ENCODE measurements at regions not wholly inside any gene's neighbourhood (a gene's known extent, or its start where the extent isn't known, plus 50 kb on each side); places are given as distances from the start of the nearest gene placed in this dataset.

DNA sequence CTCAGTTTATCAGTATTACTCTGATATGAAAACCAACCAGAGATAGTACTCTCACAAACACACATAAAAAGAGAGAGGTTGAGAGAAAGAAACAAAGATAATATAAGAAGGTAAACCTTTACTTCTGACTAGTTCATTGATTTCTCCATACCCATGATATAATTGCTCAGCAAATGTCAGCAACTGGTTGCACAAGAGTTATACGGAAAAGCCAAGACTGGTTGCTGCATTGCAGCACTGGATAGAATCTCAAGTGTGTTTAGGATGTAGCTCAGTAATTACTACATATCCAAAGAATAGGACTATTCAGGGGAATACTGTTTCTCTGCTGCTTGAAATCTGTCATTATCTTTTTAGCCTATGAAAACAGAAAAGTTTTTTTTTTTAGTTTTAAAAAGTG lies 1332.8 kb downstream of the OLFM4 start:
- TF ChIP-seq POLR2AphosphoS5 (IDR thresholded peaks at IDR 0.05; ENCODE audit: borderline replicate concordance, low read depth, low read length) = no peak
- no peak for TF ChIP-seq EZH2 (IDR thresholded peaks at IDR 0.05)
